GM12892 (cell line): ENCODE measurements at regions not wholly inside any gene's neighbourhood (a gene's known extent, or its start where the extent isn't known, plus 50 kb on each side); places are given as distances from the start of the nearest gene placed in this dataset.

Experiments used
- POLR2A ChIP-seq: IDR thresholded peaks from 2 replicates; pipeline ENCODE4 v1.6.1; 2011; ENCODE audit warnings: low read depth, low read length, control low read depth
- TAF1 ChIP-seq: IDR thresholded peaks from 2 replicates; pipeline ENCODE4 v1.6.1; 2011; ENCODE audit warnings: low read depth, mild to moderate bottlenecking, control low read depth, low read length, borderline replicate concordance

DNA sequence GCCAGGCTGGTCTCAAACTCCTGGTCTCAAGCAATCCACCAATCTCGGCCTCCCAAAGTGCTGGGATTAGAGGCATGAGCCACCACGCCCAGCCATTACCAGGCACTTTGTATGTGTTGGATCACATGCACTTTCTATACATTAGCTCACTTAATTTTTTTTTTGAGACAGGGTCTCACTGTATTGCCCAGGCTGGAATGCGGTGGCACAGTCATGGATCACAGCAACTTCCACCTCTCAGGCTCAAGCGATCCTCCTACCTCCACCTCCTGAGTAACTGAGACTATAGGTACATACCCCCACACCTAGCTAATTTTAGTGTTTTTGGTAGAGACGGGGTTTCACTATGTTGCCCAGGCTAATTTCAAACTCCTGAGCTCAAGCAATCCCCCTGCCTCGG lies 203.0 kb upstream of the MYL2 start:
- TF ChIP-seq POLR2A (no peak), TAF1 (no peak)
